ENCODE measurements at regions not wholly inside any gene's neighbourhood (a gene's known extent, or its start where the extent isn't known, plus 50 kb on each side); places are given as distances from the start of the nearest gene placed in this dataset.

- Histone ChIP-seq H3K4me2 (ENCODE audit: low read length) (peak overlapping the region; percentile 89), H3K27ac (ENCODE audit: low read length) (peak overlapping the region; percentile 65; the same call in 1 of the 2 replicates), H3K9ac (ENCODE audit: low read length) (peak overlapping the region; percentile 65; the same call in 1 of the 2 replicates), H3K36me3 (replicated peaks; ENCODE audit: low read depth, low read length) (peaks cover 3% of the 10 kb centered on the region), H2AFZ (ENCODE audit: low read depth, low read length) (no peak overlapping the region), H3K4me3 (ENCODE audit: low read length) (peak overlapping the region; percentile 80), H4K20me1 (ENCODE audit: insufficient read depth, low read length) (no peaks in the 10 kb centered on the region), H3K9me3 (ENCODE audit: insufficient read depth, low read length) (no peaks in the 10 kb centered on the region), H3K4me1 (ENCODE audit: low read length) (peaks cover 61% of the 10 kb centered on the region), H3K27me3 (ENCODE audit: low read depth, low read length) (no peaks in the 10 kb centered on the region), H3K79me2 (ENCODE audit: low read length) (peaks cover 81% of the 10 kb centered on the region)
- TF ChIP-seq EZH2phosphoT487 (IDR thresholded peaks at IDR 0.05; ENCODE audit: low read depth) = no peak
- TF ChIP-seq CTCF (IDR thresholded peaks at IDR 0.05; ENCODE audit: low read depth, low read length) = no peak
Observed at GRCh38 chr1:198933515-198934222, 294.8 kb downstream of the PTPRC start.

- peak overlapping the region; percentile 15; the same call in 1 of the 2 replicates for H2AFZ ChIP-seq (ENCODE audit: low read depth, low read length)
- peak overlapping the region; percentile 65 for H3K27ac ChIP-seq (ENCODE audit: low read length)
- no peaks in the 10 kb centered on the region for H3K9me3 ChIP-seq (ENCODE audit: insufficient read depth, low read length)
- peaks cover 54% of the 10 kb centered on the region for H3K4me1 ChIP-seq (ENCODE audit: low read length)
- H3K9ac ChIP-seq (ENCODE audit: low read length) = peak overlapping the region; percentile 65
- no peaks in the 10 kb centered on the region for H3K27me3 ChIP-seq (ENCODE audit: low read depth, low read length)
- TF ChIP-seq CTCF (IDR thresholded peaks at IDR 0.05; ENCODE audit: low read depth, low read length) (no peak), EZH2phosphoT487 (IDR thresholded peaks at IDR 0.05; ENCODE audit: low read depth) (no peak)
- peak overlapping the region; percentile 80 for H3K4me3 ChIP-seq (ENCODE audit: low read length)
- H4K20me1 ChIP-seq (ENCODE audit: insufficient read depth, low read length) = no peaks in the 10 kb centered on the region
- H3K79me2 ChIP-seq (ENCODE audit: low read length) = peaks cover 73% of the 10 kb centered on the region
- peak overlapping the region; percentile 89 for H3K4me2 ChIP-seq (ENCODE audit: low read length)
- peaks cover 3% of the 10 kb centered on the region for H3K36me3 ChIP-seq (replicated peaks; ENCODE audit: low read depth, low read length)
Observed at GRCh38 chr1:198934426-198934825, 295.6 kb downstream of the PTPRC start.

- Histone ChIP-seq H3K4me2 (ENCODE audit: low read length) (peak overlapping the region; percentile 89), H3K9ac (ENCODE audit: low read length) (peak overlapping the region; percentile 65), H4K20me1 (ENCODE audit: insufficient read depth, low read length) (no peaks in the 10 kb centered on the region), H3K4me3 (ENCODE audit: low read length) (peak overlapping the region; percentile 80), H3K36me3 (replicated peaks; ENCODE audit: low read depth, low read length) (peaks cover 3% of the 10 kb centered on the region), H3K9me3 (ENCODE audit: insufficient read depth, low read length) (no peaks in the 10 kb centered on the region), H3K27me3 (ENCODE audit: low read depth, low read length) (no peaks in the 10 kb centered on the region), H3K4me1 (ENCODE audit: low read length) (peaks cover 50% of the 10 kb centered on the region), H3K27ac (ENCODE audit: low read length) (peak overlapping the region; percentile 65), H2AFZ (ENCODE audit: low read depth, low read length) (peak overlapping the region; percentile 15; the same call in 1 of the 2 replicates), H3K79me2 (ENCODE audit: low read length) (peaks cover 70% of the 10 kb centered on the region)
- no peak for TF ChIP-seq CTCF (IDR thresholded peaks at IDR 0.05; ENCODE audit: low read depth, low read length)
- TF ChIP-seq EZH2phosphoT487 (IDR thresholded peaks at IDR 0.05; ENCODE audit: low read depth) = no peak
Observed at GRCh38 chr1:198934901-198935305, 296.1 kb downstream of the PTPRC start.

GRCh38 chr1:198935306-198935921 lies 296.6 kb downstream of the PTPRC start:
- Histone ChIP-seq H3K9ac (ENCODE audit: low read length) (peak overlapping the region; percentile 65), H4K20me1 (ENCODE audit: insufficient read depth, low read length) (no peaks in the 10 kb centered on the region)

More at GRCh38 chr1:198935306-198935921, 296.6 kb downstream of the PTPRC start:
- TF ChIP-seq EZH2phosphoT487 (IDR thresholded peaks at IDR 0.05; ENCODE audit: low read depth) = no peak
- no peak for TF ChIP-seq CTCF (IDR thresholded peaks at IDR 0.05; ENCODE audit: low read depth, low read length)
- Histone ChIP-seq H3K36me3 (replicated peaks; ENCODE audit: low read depth, low read length) (peaks cover 3% of the 10 kb centered on the region), H2AFZ (ENCODE audit: low read depth, low read length) (peak overlapping the region; percentile 15; the same call in 1 of the 2 replicates), H3K79me2 (ENCODE audit: low read length) (peaks cover 65% of the 10 kb centered on the region), H3K27me3 (ENCODE audit: low read depth, low read length) (no peaks in the 10 kb centered on the region), H3K4me3 (ENCODE audit: low read length) (peak overlapping the region; percentile 80), H3K27ac (ENCODE audit: low read length) (peak overlapping the region; percentile 65), H3K9me3 (ENCODE audit: insufficient read depth, low read length) (no peaks in the 10 kb centered on the region), H3K4me1 (ENCODE audit: low read length) (peaks cover 46% of the 10 kb centered on the region), H3K4me2 (ENCODE audit: low read length) (peak overlapping the region; percentile 89)

All from OCI-LY3 (cell line).